SK-N-SH (cell line): ENCODE measurements at regions not wholly inside any gene's neighbourhood (a gene's known extent, or its start where the extent isn't known, plus 50 kb on each side); places are given as distances from the start of the nearest gene placed in this dataset.

Experiments
- CTCF ChIA-PET: fragments of 300-600, 350-600 bp; formaldehyde crosslinking; extraction: SDS; loops from one replicate; lab custom pipeline; 2021; lab: Yijun Ruan, JAX
- POLR2A ChIA-PET: fragments of 350-600 bp; sonication (Branson Sonifier 250); formaldehyde crosslinking; extraction: SDS; loops from one replicate; lab custom pipeline; 2020; ENCODE audit warnings: antibody characterized with exemption, inconsistent platforms; lab: Yijun Ruan, JAX
- DNase-seq: peaks from one replicate; pipeline ENCODE4 v3.0.0; 2012
- H2AFZ ChIP-seq: fragments of 200-600 bp; sonication (generic); 2 replicates; pipeline ENCODE4 v1.8.1; 2016; ENCODE audit warnings: antibody characterized with exemption, mild to moderate bottlenecking, low read depth
- H3F3A ChIP-seq: fragments of 200-600 bp; sonication (generic); replicated peaks from 2 replicates; pipeline ENCODE3; 2016; ENCODE audit warnings: antibody characterized with exemption, mild to moderate bottlenecking; ENCODE audit not compliant: insufficient read depth
- H3K27ac ChIP-seq, 2 experiments: fragments of 200-500 bp in 1 of 2; fragments of 200-600 bp in 1 of 2; sonication (Bioruptor generic) in 1 of 2; sonication (generic), shearing (Covaris generic) in 1 of 2; 2 replicates each; pipeline versions ENCODE4 v1.5.1 to v1.6.1; 2014 to 2016; ENCODE audit warnings: low read depth in 2 of 2, inconsistent platforms in 1 of 2, low read length in 1 of 2, mild to moderate bottlenecking in 1 of 2, mixed read lengths in 1 of 2
- H3K27me3 ChIP-seq: fragments of 200-600 bp; sonication (generic), shearing (Covaris generic); 2 replicates; pipeline ENCODE4 v1.6.1; 2016; ENCODE audit warnings: mixed run types; ENCODE audit not compliant: insufficient read depth
- H3K36me3 ChIP-seq, 2 experiments: fragments of 200-500 bp in 1 of 2; fragments of 200-600 bp in 1 of 2; sonication (Bioruptor generic) in 1 of 2; sonication (generic) in 1 of 2; replicated peaks in 1 of 2; 2 replicates each; pipeline versions ENCODE3 to v1.5.1; 2014 to 2016; ENCODE audit warnings: low read length in 1 of 2, mild to moderate bottlenecking in 1 of 2; ENCODE audit not compliant: insufficient read depth in 2 of 2, control insufficient read depth in 1 of 2
- H3K4me1 ChIP-seq, 2 experiments: fragments of 200-500 bp in 1 of 2; fragments of 200-600 bp in 1 of 2; sonication (Bioruptor generic) in 1 of 2; sonication (generic), shearing (Covaris generic) in 1 of 2; 2 replicates each; pipeline versions ENCODE4 v1.5.1 to v1.6.1; 2014 to 2016; ENCODE audit warnings: low read depth in 1 of 2, low read length in 1 of 2, mixed run types in 1 of 2; ENCODE audit not compliant: insufficient read depth in 2 of 2, control insufficient read depth in 1 of 2
- H3K4me2 ChIP-seq: fragments of 200-600 bp; sonication (generic), shearing (Covaris generic); 2 replicates; pipeline ENCODE4 v1.6.1; 2017; ENCODE audit warnings: mixed run types
- H3K4me3 ChIP-seq, 2 experiments: fragments of 200-500 bp in 1 of 2; fragments of 200-600 bp in 1 of 2; sonication (Bioruptor generic) in 1 of 2; sonication (generic), shearing (Covaris generic) in 1 of 2; 2 replicates each; pipeline versions ENCODE4 v1.5.1 to v1.8.1; 2014 to 2016; ENCODE audit warnings: low read depth in 2 of 2, inconsistent platforms in 1 of 2, low read length in 1 of 2, mild to moderate bottlenecking in 1 of 2, mixed read lengths in 1 of 2, moderate library complexity in 1 of 2
- H3K79me2 ChIP-seq: fragments of 200-600 bp; sonication (generic); 2 replicates; pipeline ENCODE4 v1.8.1; 2017; ENCODE audit warnings: mild to moderate bottlenecking; ENCODE audit not compliant: insufficient read depth
- H3K9ac ChIP-seq: fragments of 200-600 bp; sonication (generic); 2 replicates; pipeline ENCODE4 v1.6.1; 2017; ENCODE audit warnings: mixed run types
- H3K9me2 ChIP-seq: fragments of 200-600 bp; sonication (generic); 2 replicates; pipeline ENCODE4 v1.6.1; 2017; ENCODE audit warnings: mixed run types
- H3K9me3 ChIP-seq: fragments of 200-600 bp; sonication (generic); 2 replicates; pipeline ENCODE4 v1.6.1; 2017; ENCODE audit warnings: mixed run types, mild to moderate bottlenecking, moderate library complexity
- H4K20me1 ChIP-seq: fragments of 200-600 bp; sonication (generic); 2 replicates; pipeline ENCODE4 v1.6.1; 2017; ENCODE audit warnings: mild to moderate bottlenecking, mixed run types; ENCODE audit not compliant: insufficient read depth
- CHD2 ChIP-seq: fragments of 150-350 bp; IDR thresholded peaks from 2 replicates; pipeline ENCODE4 v1.6.1; 2018; ENCODE audit warnings: low read length; ENCODE audit not compliant: partially characterized antibody
- CTCF ChIP-seq: fragments of 200-600 bp; sonication (generic); IDR thresholded peaks from 2 replicates; pipeline ENCODE4 v1.6.1; 2017; ENCODE audit warnings: antibody characterized with exemption, mild to moderate bottlenecking, moderate library complexity
- EP300 ChIP-seq, 2 experiments: IDR thresholded peaks; 2 replicates each; pipeline versions ENCODE4 v1.4.0 to v1.6.1; 2012; ENCODE audit warnings: borderline replicate concordance in 1 of 2, low read depth in 1 of 2, low read length in 1 of 2
- EZH2phosphoT487 ChIP-seq: fragments of 200-600 bp; sonication (generic); IDR thresholded peaks from 2 replicates; pipeline ENCODE4 v1.6.1; 2017; ENCODE audit warnings: low read depth, mixed run types, mild to moderate bottlenecking, antibody characterized with exemption, moderate library complexity, borderline replicate concordance
- FOXJ3 ChIP-seq: sonication (generic); formaldehyde crosslinking; IDR thresholded peaks from 2 replicates; pipeline ENCODE4 v1.5.1; 2020; ENCODE audit warnings: mild to moderate bottlenecking, missing genetic modification reagents
- FOXM1 ChIP-seq: IDR thresholded peaks from 2 replicates; pipeline ENCODE4 v1.4.0; 2012; ENCODE audit warnings: low read depth, mild to moderate bottlenecking
- GATA2 ChIP-seq: sonication (generic); formaldehyde crosslinking; IDR thresholded peaks from 2 replicates; pipeline ENCODE4 v1.5.0; 2020; ENCODE audit warnings: mild to moderate bottlenecking, missing genetic modification reagents
- JUND ChIP-seq: IDR thresholded peaks from 2 replicates; pipeline ENCODE4 v1.4.0; 2012
- MAX ChIP-seq: IDR thresholded peaks from 2 replicates; pipeline ENCODE4 v1.4.0; 2012; ENCODE audit warnings: low read depth
- MEF2A ChIP-seq: IDR thresholded peaks from 2 replicates; pipeline ENCODE4 v1.4.0; 2012; ENCODE audit warnings: low read depth, borderline replicate concordance
- MXI1 ChIP-seq: IDR thresholded peaks from 2 replicates; pipeline ENCODE4 v1.6.1; 2012; ENCODE audit warnings: mild to moderate bottlenecking, low read depth, low read length, improper control_type of control experiment
- NFIC ChIP-seq: IDR thresholded peaks from 2 replicates; pipeline ENCODE4 v1.4.0; 2012; ENCODE audit warnings: borderline replicate concordance
- RCOR1 ChIP-seq: fragments of 150-350 bp; IDR thresholded peaks from 2 replicates; pipeline ENCODE4 v1.6.1; 2017; ENCODE audit warnings: antibody characterized with exemption, low read length
- REST ChIP-seq: IDR thresholded peaks from 2 replicates; pipeline ENCODE4 v1.6.1; 2012; ENCODE audit warnings: mild to moderate bottlenecking, low read depth, low read length, moderate library complexity
- RFX5 ChIP-seq: IDR thresholded peaks from 2 replicates; pipeline ENCODE4 v1.6.1; 2012; ENCODE audit warnings: mild to moderate bottlenecking, improper control_type of control experiment, low read length
- SMC3 ChIP-seq: IDR thresholded peaks from 2 replicates; pipeline ENCODE4 v1.6.1; 2012; ENCODE audit warnings: low read depth, low read length, improper control_type of control experiment
- TEAD4 ChIP-seq: IDR thresholded peaks from 2 replicates; pipeline ENCODE4 v1.4.0; 2012; ENCODE audit warnings: mild to moderate bottlenecking, borderline replicate concordance; ENCODE audit not compliant: insufficient read depth
- YY1 ChIP-seq: IDR thresholded peaks from 2 replicates; pipeline ENCODE4 v1.4.0; 2012; ENCODE audit warnings: low read depth, mild to moderate bottlenecking
- WGBS: methylation state at CpG from one replicate; pipeline ENCODE4 v1.1.6; 2017; ENCODE audit warnings: low lambda C conversion rate; 5-methylcytosine and 5-hydroxymethylcytosine counted together
- TF ChIP-seq, protein P1 (sequence below): fragments of 150-350 bp; IDR thresholded peaks from 2 replicates; pipeline ENCODE4 v1.6.1; 2016; ENCODE audit warnings: mild to moderate bottlenecking, low read depth, low read length

DNA sequence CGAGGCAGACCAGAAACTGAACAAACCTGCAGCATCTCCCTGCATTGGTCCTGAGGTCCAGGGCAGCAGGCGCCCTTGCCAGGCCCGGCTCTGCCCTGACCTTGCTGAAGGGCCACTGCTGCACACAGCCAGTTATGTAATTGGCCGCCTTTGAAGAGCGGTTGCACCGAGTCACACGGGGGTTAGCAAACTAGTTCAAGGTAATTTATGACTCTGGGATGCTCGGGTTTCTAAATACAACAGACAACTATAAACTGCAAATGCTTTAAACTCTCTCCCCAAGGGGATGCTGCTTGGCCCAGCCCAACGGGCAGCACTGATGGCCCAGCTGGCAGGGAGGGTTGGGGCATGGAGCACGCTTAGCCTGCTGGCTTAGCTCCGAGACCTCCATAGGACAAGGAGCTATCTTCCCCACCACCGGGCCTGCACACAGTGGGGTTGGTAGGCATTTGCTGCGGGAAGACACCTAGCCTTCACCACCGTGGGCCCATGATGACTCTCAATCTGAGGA is 60.3 kb upstream of the IQSEC1 start:
- Histone ChIP-seq H3K9me3 (no peaks in the 10 kb centered on the region), H3K9ac (no peak overlapping the region), H3K27me3 (no peaks in the 10 kb centered on the region; the same call in 1 of the 2 replicates), H3K9me2 (no peaks in the 10 kb centered on the region), H3K79me2 (no peaks in the 10 kb centered on the region), H4K20me1 (no peaks in the 10 kb centered on the region), H3K4me3 (no peak overlapping the region), H3F3A (no peaks in the 10 kb centered on the region), H3K36me3 (no peaks in the 10 kb centered on the region), H3K27ac (no peak overlapping the region), H2AFZ (no peak overlapping the region), H3K4me2 (no peak overlapping the region), H3K4me1 (peaks cover 0 to 2% of the 10 kb centered on the region in 2 experiments; a peak in 1 of 4 replicates)
- ChIA-PET POLR2A (no interaction called here), CTCF (interaction anchor here (1.3 kb wide), 1 partner anchor 8 kb away, joined by 5 read pairs; no protein-coding TSS in a partner anchor)
- DNase-seq, result no peak
- WGBS, result 51% methylated on average over 10 of the region's 14 CpGs
- TF ChIP-seq RCOR1 (no peak), MEF2A (no peak), JUND (no peak), TEAD4 (no peak), YY1 (no peak), FOXM1 (no peak), GATA2 (no peak), SMC3 (no peak), RFX5 (no peak), CTCF (no peak), NFIC (no peak)

- no peak overlapping the region for H2AFZ ChIP-seq
- H3K79me2 ChIP-seq, result no peaks in the 10 kb centered on the region
- no peak overlapping the region for H3K27ac ChIP-seq
- no peaks in the 10 kb centered on the region for H3K9me3 ChIP-seq
- TF ChIP-seq TEAD4 (no peak), SMC3 (no peak), EP300 (IDR thresholded peaks at IDR 0.05; ENCODE audit: borderline replicate concordance in 1 of 2, low read depth in 1 of 2, low read length in 1 of 2) (no peak), EZH2phosphoT487 (no peak), YY1 (no peak), CHD2 (no peak), FOXM1 (no peak), RFX5 (no peak), MXI1 (no peak), FOXJ3 (CRISPR knock-in tag) (no peak), JUND (no peak), NFIC (no peak), MAX (no peak), REST (no peak)
- TF ChIP-seq, protein P1, sequence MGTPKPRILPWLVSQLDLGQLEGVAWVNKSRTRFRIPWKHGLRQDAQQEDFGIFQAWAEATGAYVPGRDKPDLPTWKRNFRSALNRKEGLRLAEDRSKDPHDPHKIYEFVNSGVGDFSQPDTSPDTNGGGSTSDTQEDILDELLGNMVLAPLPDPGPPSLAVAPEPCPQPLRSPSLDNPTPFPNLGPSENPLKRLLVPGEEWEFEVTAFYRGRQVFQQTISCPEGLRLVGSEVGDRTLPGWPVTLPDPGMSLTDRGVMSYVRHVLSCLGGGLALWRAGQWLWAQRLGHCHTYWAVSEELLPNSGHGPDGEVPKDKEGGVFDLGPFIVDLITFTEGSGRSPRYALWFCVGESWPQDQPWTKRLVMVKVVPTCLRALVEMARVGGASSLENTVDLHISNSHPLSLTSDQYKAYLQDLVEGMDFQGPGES, result no peak
- 28% methylated on average over 6 of the region's 6 CpGs for WGBS
- H3K4me2 ChIP-seq, result no peak overlapping the region
- peaks cover 0 to 2% of the 10 kb centered on the region in 2 experiments; a peak in 1 of 4 replicates for H3K4me1 ChIP-seq
- POLR2A ChIA-PET, result no interaction called here
- H4K20me1 ChIP-seq, result no peaks in the 10 kb centered on the region
- no peak for DNase-seq
- H3F3A ChIP-seq, result no peaks in the 10 kb centered on the region
- H3K9ac ChIP-seq, result no peak overlapping the region
- CTCF ChIA-PET, result interaction anchor here (0.8 kb wide), 1 partner anchor 168 kb away, joined by 4 read pairs; no protein-coding TSS in a partner anchor
- H3K9me2 ChIP-seq, result no peaks in the 10 kb centered on the region
- no peaks in the 10 kb centered on the region; the same call in 1 of the 2 replicates for H3K27me3 ChIP-seq
- no peak overlapping the region for H3K4me3 ChIP-seq
- no peaks in the 10 kb centered on the region for H3K36me3 ChIP-seq
Measured at GRCh38 chr3:13132731-13133410, 59.6 kb upstream of the IQSEC1 start.
